Trophoblast cell (in vitro differentiated cells and primary cell): ENCODE measurements at regions not wholly inside any gene's neighbourhood (a gene's known extent, or its start where the extent isn't known, plus 50 kb on each side); places are given as distances from the start of the nearest gene placed in this dataset.

ENCODE experiments used
- DNase-seq, 2 donors: peaks; one replicate each; pipeline ENCODE4 v3.0.0-alpha.2; 2016
- H2AFZ ChIP-seq: 2 replicates; pipeline ENCODE4 v1.6.1; 2013; ENCODE audit warnings: low read length, moderate library complexity, mild to moderate bottlenecking; ENCODE audit not compliant: insufficient read depth, poor library complexity
- H2AK5ac ChIP-seq: 2 replicates; pipeline ENCODE4 v1.6.1; 2013; ENCODE audit warnings: mild to moderate bottlenecking, low read length
- H2BK120ac ChIP-seq: 2 replicates; pipeline ENCODE4 v1.6.1; 2013; ENCODE audit warnings: low read length, mild to moderate bottlenecking, moderate library complexity; ENCODE audit not compliant: insufficient read depth, poor library complexity
- H2BK12ac ChIP-seq: 2 replicates; pipeline ENCODE4 v1.6.1; 2013; ENCODE audit warnings: mild to moderate bottlenecking, low read length, moderate library complexity
- H2BK5ac ChIP-seq: 2 replicates; pipeline ENCODE4 v1.6.1; 2013; ENCODE audit warnings: low read length, low read depth, moderate library complexity, mild to moderate bottlenecking; ENCODE audit not compliant: poor library complexity
- H3K14ac ChIP-seq: 2 replicates; pipeline ENCODE4 v1.6.1; 2013; ENCODE audit warnings: mild to moderate bottlenecking, low read length
- H3K18ac ChIP-seq: 2 replicates; pipeline ENCODE4 v1.6.1; 2013; ENCODE audit warnings: mild to moderate bottlenecking, low read length
- H3K23ac ChIP-seq: 2 replicates; pipeline ENCODE4 v1.6.1; 2013; ENCODE audit warnings: low read length
- H3K27ac ChIP-seq: 2 replicates; pipeline ENCODE4 v1.5.1; 2013; ENCODE audit warnings: low read depth, mild to moderate bottlenecking, inconsistent platforms, low read length, moderate library complexity
- H3K27me3 ChIP-seq: 2 replicates; pipeline ENCODE4 v1.6.1; 2013; ENCODE audit warnings: inconsistent platforms, mild to moderate bottlenecking, low read length, moderate library complexity; ENCODE audit not compliant: insufficient read depth
- H3K36me3 ChIP-seq, 2 experiments: 1 replicate in 1 of 2; 2 replicates in 1 of 2; pipeline ENCODE4 v1.6.1; 2013; ENCODE audit warnings: low read length in 2 of 2, mild to moderate bottlenecking in 2 of 2, moderate library complexity in 1 of 2; ENCODE audit not compliant: insufficient read depth in 2 of 2, control insufficient read depth in 1 of 2
- H3K4ac ChIP-seq: 2 replicates; pipeline ENCODE4 v1.6.1; 2013; ENCODE audit warnings: low read depth, mild to moderate bottlenecking, low read length, moderate library complexity
- H3K4me1 ChIP-seq, 2 experiments: 1 replicate in 1 of 2; 2 replicates in 1 of 2; pipeline ENCODE4 v1.6.1; 2013; ENCODE audit warnings: low read length in 2 of 2, mild to moderate bottlenecking in 2 of 2, moderate library complexity in 1 of 2; ENCODE audit not compliant: insufficient read depth in 2 of 2, control insufficient read depth in 1 of 2
- H3K4me2 ChIP-seq: 2 replicates; pipeline ENCODE4 v1.6.1; 2013; ENCODE audit warnings: inconsistent platforms, mild to moderate bottlenecking, low read length, moderate library complexity
- H3K4me3 ChIP-seq: 2 replicates; pipeline ENCODE4 v1.5.1; 2013; ENCODE audit warnings: mild to moderate bottlenecking, low read depth, low read length, inconsistent platforms
- H3K79me1 ChIP-seq: one replicate; pipeline ENCODE4 v1.6.1; 2013; ENCODE audit warnings: low read length
- H3K79me2 ChIP-seq: 2 replicates; pipeline ENCODE4 v1.6.1; 2013; ENCODE audit warnings: low read length, mild to moderate bottlenecking; ENCODE audit not compliant: control insufficient read depth, insufficient read depth, poor library complexity
- H3K9ac ChIP-seq: 2 replicates; pipeline ENCODE4 v1.6.1; 2013; ENCODE audit warnings: mild to moderate bottlenecking, low read length
- H3K9me3 ChIP-seq: 2 replicates; pipeline ENCODE4 v1.6.1; 2013; ENCODE audit warnings: low read depth, mild to moderate bottlenecking, control low read depth, inconsistent platforms, low read length; ENCODE audit not compliant: insufficient read depth
- H4K12ac ChIP-seq: 2 replicates; pipeline ENCODE4 v1.6.1; 2013; ENCODE audit warnings: low read depth, mild to moderate bottlenecking, low read length, moderate library complexity
- H4K8ac ChIP-seq: 2 replicates; pipeline ENCODE4 v1.6.1; 2013; ENCODE audit warnings: low read depth, mild to moderate bottlenecking, low read length, moderate library complexity
- H4K91ac ChIP-seq: one replicate; pipeline ENCODE4 v1.6.1; 2013; ENCODE audit warnings: low read depth, mild to moderate bottlenecking, low read length, moderate library complexity
- WGBS: extraction: QIAGEN DNeasy Blood & Tissue Kit; methylation state at CpG from one replicate; pipeline ENCODE4 v1.1.7; 2013; ENCODE audit warnings: missing lambda C conversion rate; ENCODE audit not compliant: insufficient read length, insufficient coverage; ENCODE audit errors: extremely low coverage; 5-methylcytosine and 5-hydroxymethylcytosine counted together

GRCh38 chr10:43983856-43984271 is 335.2 kb upstream of the ZNF32 start:
- Histone ChIP-seq H3K27me3 (no peaks in the 10 kb centered on the region), H2BK12ac (no peak overlapping the region), H3K79me1 (no peaks in the 10 kb centered on the region), H4K91ac (no peak overlapping the region), H3K4ac (no peak overlapping the region), H3K23ac (no peak overlapping the region), H3K14ac (no peak overlapping the region), H2BK120ac (no peak overlapping the region), H3K4me3 (no peak overlapping the region), H3K36me3 (no peaks in the 10 kb centered on the region), H2AFZ (no peak overlapping the region), H3K4me2 (no peak overlapping the region), H3K4me1 (peaks cover 0 to 5% of the 10 kb centered on the region in 2 experiments), H2AK5ac (no peak overlapping the region), H3K9ac (no peak overlapping the region), H4K12ac (no peak overlapping the region), H3K18ac (no peak overlapping the region), H3K9me3 (peaks cover 10% of the 10 kb centered on the region), H3K79me2 (no peaks in the 10 kb centered on the region), H3K27ac (no peak overlapping the region), H2BK5ac (no peak overlapping the region), H4K8ac (no peak overlapping the region)
- WGBS, result no CpG with 5 or more reads among the region's 1 CpG
- no peak for DNase-seq

GRCh38 chr10:43983405-43983804 is 334.7 kb upstream of the ZNF32 start:
- H3K4me2 ChIP-seq, result no peak overlapping the region
- no peaks in the 10 kb centered on the region for H3K79me1 ChIP-seq
- no peak overlapping the region for H2BK12ac ChIP-seq
- no peak overlapping the region for H2BK120ac ChIP-seq
- H2AK5ac ChIP-seq, result no peak overlapping the region
- no peak overlapping the region for H3K4ac ChIP-seq
- no peak overlapping the region for H2BK5ac ChIP-seq
- H3K27ac ChIP-seq, result no peak overlapping the region
- no peak overlapping the region for H4K8ac ChIP-seq
- no peak overlapping the region for H4K12ac ChIP-seq
- H3K14ac ChIP-seq, result no peak overlapping the region
- H2AFZ ChIP-seq, result no peak overlapping the region
- peaks cover 0 to 5% of the 10 kb centered on the region in 2 experiments for H3K4me1 ChIP-seq
- no peak overlapping the region for H3K9ac ChIP-seq
- H3K9me3 ChIP-seq, result peaks cover 10% of the 10 kb centered on the region
- H3K27me3 ChIP-seq, result no peaks in the 10 kb centered on the region
- H4K91ac ChIP-seq, result no peak overlapping the region
- H3K4me3 ChIP-seq, result no peak overlapping the region
- WGBS, result no CpG with 5 or more reads among the region's 6 CpGs
- H3K23ac ChIP-seq, result no peak overlapping the region
- no peak for DNase-seq
- H3K36me3 ChIP-seq, result no peaks in the 10 kb centered on the region
- H3K18ac ChIP-seq, result no peak overlapping the region
- no peaks in the 10 kb centered on the region for H3K79me2 ChIP-seq

DNA sequence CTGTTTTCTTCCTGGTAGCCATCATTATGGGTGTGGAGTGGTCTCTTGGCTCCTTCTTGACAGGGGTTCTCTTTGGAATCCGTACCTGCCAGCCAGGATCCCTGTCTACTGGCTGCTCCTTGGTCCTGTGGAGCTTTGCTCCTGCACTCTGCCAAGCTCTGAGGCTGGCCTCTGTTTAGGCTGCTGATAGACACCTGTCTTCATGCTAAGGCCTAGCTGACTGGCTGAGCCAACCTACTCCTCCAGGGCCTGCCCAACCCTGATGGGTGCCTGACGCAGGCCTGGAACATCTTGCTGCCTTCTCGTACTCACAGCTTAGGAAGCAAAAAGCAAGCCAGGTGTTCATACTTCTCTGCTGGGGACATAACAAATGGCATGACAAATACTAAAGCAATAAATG is 333.6 kb upstream of the ZNF32 start:
- Histone ChIP-seq H3K79me1 (no peaks in the 10 kb centered on the region), H2BK5ac (no peak overlapping the region), H4K12ac (no peak overlapping the region), H3K14ac (no peak overlapping the region), H3K79me2 (no peaks in the 10 kb centered on the region), H4K91ac (no peak overlapping the region), H3K36me3 (no peaks in the 10 kb centered on the region), H2AK5ac (no peak overlapping the region), H3K9ac (no peak overlapping the region), H2BK120ac (no peak overlapping the region), H3K4me1 (peaks cover 0 to 5% of the 10 kb centered on the region in 2 experiments), H3K4me3 (no peak overlapping the region), H3K9me3 (peaks cover 8% of the 10 kb centered on the region), H2AFZ (no peak overlapping the region), H3K4me2 (no peak overlapping the region), H3K23ac (no peak overlapping the region), H3K4ac (no peak overlapping the region), H2BK12ac (no peak overlapping the region), H3K18ac (no peak overlapping the region), H3K27me3 (no peaks in the 10 kb centered on the region), H4K8ac (no peak overlapping the region), H3K27ac (no peak overlapping the region)
- no CpG with 5 or more reads among the region's 3 CpGs for WGBS
- no peak for DNase-seq

- Histone ChIP-seq H3K27ac (no peak overlapping the region), H2AK5ac (no peak overlapping the region), H3K9ac (no peak overlapping the region)
These were observed 333.0 kb upstream of the ZNF32 start for GRCh38 chr10:43981696-43982095.

More at GRCh38 chr10:43981696-43982095, 333.0 kb upstream of the ZNF32 start:
- no peak overlapping the region for H3K4me3 ChIP-seq
- H3K4me2 ChIP-seq, result no peak overlapping the region
- no CpG with 5 or more reads among the region's 2 CpGs for WGBS
- no peak overlapping the region for H4K12ac ChIP-seq
- H3K4me1 ChIP-seq, result peaks cover 0 to 5% of the 10 kb centered on the region in 2 experiments
- no peaks in the 10 kb centered on the region for H3K36me3 ChIP-seq
- no peak overlapping the region for H2BK12ac ChIP-seq
- H3K9me3 ChIP-seq, result peaks cover 4% of the 10 kb centered on the region
- no peak for DNase-seq
- H3K27me3 ChIP-seq, result no peaks in the 10 kb centered on the region
- no peak overlapping the region for H4K91ac ChIP-seq
- H3K79me2 ChIP-seq, result no peaks in the 10 kb centered on the region
- H2AFZ ChIP-seq, result no peak overlapping the region
- H2BK120ac ChIP-seq, result no peak overlapping the region
- no peak overlapping the region for H4K8ac ChIP-seq
- H3K14ac ChIP-seq, result no peak overlapping the region
- no peak overlapping the region for H3K4ac ChIP-seq
- no peak overlapping the region for H3K23ac ChIP-seq
- no peak overlapping the region for H2BK5ac ChIP-seq
- no peak overlapping the region for H3K18ac ChIP-seq
- H3K79me1 ChIP-seq, result no peaks in the 10 kb centered on the region
